ENCODE measurements at regions not wholly inside any gene's neighbourhood (a gene's known extent, or its start where the extent isn't known, plus 50 kb on each side); places are given as distances from the start of the nearest gene placed in this dataset.
A peak's percentile ranks its signal among the peaks of the same experiment; 100 is the strongest.
"Not testable (repeated sequence)": the region's sequence is repeated elsewhere in the genome, so short reads cannot be mapped to it uniquely, and the experiment has no call there.

DNA sequence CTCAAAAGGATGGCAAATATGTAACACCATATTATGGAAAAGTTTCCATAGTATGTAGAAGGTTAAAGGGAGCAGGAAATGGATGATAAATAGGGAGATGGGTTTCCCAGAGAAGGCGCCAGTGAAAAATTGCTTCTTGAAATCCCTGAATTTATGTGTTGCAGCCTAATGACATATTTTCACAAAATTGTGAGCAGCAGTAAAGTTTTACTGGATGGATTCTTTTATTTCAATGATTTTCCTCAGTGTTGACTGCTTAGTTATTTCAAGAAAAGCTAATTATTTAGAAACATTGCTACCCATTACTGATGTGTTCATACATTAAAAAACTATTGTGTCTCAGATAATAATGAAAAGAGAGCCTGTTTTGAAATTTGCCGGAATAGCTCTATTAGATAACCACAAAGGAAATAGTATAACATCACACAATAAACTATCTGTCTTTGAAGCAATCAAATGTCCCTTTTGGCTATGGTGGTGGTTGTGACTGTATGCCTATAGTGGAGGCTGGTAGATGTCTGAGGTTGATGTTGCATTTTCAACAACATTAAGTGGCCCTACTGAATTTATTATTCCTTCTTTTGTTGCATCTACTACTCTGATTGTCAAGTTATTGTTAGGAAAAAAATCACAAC, 169.9 kb upstream of the HAND2 start:
- no peak for DNase-seq (ENCODE audit: low read depth)

DNA sequence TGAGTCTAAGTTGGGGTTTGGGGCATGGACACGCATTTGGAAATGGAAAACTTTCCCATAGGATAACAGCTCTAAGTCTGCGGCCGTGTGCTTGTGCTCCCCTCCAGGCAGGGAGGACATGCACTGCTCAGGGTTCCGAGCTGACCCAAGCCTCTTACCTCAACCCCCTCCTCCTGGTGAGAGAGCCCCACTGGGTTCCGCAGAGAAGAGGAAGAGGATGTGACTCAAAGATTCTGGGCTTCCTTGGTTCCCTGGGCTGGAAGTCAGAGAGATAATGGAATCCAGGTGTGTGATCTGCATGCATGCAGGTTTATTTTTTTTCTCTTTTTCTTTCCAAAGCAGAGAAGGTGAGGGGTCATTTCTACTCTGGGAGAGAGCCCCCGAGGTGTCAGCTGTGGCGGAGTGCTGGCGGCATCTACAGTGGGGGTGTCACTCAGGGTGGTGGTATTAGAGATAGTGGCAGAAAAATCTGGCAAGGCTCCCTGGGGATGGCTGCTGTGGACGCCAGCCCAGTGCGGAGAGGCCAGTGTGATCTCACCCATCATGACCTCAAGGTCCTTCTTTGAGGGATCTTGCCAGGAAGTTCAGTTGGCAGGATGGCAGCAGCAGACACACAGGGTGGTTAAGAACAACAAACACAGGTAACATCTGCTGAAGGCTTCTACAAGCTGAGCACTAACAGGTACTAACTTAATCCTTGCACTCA, 168.7 kb upstream of the HAND2 start:
- DNase-seq (ENCODE audit: low read depth), result no peak

- DNase-seq (ENCODE audit: low read depth), result no peak
Measured at GRCh38 chr4:173697840-173698239, 167.8 kb upstream of the HAND2 start.

DNA sequence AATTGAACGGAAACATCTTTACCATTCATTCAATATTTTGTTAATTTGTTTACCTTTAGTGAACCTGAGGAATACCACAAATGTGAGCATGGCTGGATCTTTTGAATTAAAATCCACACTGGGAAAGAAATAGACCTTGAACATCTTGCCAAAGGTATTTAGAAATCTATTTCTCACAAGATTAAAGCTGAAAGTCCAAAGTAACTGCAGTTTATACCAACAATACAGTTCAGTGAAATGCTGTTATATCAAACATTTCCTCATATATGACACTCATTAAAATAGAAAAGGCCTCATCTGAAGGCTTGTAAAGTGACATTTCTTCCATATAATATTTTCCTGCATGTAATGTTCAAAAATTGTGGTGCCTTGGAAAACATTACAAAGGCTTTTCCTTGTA, 166.5 kb upstream of the HAND2 start:
- no peak for DNase-seq (ENCODE audit: low read depth)

GRCh38 chr4:173696011-173696410, 166.0 kb upstream of the HAND2 start:
- DNase-seq (ENCODE audit: low read depth), result no peak

DNA sequence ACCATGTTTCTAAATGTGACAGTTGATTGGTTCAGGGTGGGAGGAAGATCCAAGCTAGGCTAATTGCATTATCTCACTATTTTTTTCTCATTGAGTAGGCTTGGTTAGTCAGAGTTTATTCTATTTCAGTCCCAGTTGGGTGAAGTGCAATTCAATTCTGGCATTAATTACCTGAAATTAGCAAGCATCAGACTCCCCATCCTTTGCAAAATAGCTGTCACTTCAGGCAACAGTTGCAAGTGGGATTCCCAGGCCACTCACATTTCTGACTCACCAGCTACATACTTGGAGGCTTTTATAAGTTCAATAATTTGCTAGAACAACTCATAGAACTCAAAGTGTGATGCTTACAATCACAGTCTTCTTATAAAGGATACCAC, 155.8 kb upstream of the HAND2 start:
- peak; percentile 5 for DNase-seq (ENCODE audit: low read depth)

DNA sequence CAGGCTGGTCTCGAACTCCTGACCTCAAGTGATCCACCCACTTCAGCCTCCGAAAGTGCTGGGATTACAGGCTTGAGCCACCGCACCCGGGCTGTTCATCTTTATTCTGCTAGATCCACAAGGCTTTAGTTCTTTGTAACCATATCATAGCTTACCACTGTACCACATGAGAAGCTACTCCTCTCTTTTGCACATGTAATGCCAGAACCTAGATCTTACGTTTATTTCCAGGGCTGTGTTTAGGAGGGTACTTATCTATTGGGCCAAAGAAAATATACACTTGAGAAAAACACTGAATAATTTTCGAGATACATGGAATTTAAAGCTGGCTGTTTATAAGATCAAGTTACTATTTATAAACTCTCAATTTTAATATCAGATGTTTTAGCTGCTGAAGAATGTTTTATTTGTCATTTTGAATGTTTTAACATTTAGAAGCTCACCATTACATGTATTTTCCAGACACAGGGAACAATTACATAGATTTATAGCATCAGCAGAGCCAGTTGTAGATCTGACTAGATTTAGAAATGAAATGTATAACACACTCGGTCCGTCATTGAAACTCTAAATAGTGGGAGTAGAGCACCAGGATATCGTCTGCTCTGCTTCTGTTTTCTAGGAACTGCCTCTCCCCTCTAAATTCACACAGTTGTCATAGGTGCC, 155.3 kb upstream of the HAND2 start:
- DNase-seq (ENCODE audit: low read depth), result peak; percentile 8

- DNase-seq (ENCODE audit: low read depth), result no peak
Measured at GRCh38 chr4:173684223-173684622, 154.2 kb upstream of the HAND2 start.

DNA sequence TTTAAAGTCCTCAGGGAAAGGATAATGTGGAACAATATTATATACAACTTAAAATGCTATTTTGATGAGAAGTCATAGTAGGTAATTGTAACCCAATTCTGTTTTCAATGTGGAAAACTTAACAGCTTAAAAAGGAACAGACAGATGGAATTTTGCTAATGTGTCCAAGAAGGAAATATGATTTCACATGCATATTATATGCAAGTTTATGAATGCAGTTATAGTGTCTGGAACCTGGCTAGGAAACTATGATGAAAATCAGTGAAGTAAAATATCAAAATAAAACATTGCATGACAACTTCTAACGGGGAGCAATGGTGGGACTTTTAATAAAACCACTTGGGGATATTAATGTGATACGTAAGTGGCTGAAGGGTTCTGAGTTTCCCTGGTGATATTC, 152.6 kb upstream of the HAND2 start:
- DNase-seq (ENCODE audit: low read depth), result no peak

- DNase-seq (ENCODE audit: low read depth), result no peak
Measured at GRCh38 chr4:173680278-173680677, 150.2 kb upstream of the HAND2 start.

DNA sequence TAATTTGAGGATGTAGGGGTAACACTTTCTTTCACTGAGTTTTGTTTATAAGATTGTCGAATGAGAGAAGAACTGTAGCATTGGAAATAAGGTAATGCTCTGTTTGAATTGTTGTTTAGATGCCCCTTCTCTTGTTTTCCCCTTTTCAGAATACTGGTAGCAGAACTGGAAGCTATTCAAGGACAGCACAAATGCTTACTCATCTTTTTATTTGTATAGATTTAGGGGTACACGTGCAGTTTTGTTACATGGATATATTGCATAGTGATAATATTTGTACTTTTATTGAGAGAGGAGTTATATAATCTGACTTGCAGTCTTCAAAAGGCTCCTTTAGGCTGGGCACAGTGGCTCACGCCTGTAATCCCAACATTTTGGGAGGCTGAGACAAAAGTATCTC, 145.4 kb upstream of the HAND2 start:
- DNase-seq (ENCODE audit: low read depth), result no peak

DNA sequence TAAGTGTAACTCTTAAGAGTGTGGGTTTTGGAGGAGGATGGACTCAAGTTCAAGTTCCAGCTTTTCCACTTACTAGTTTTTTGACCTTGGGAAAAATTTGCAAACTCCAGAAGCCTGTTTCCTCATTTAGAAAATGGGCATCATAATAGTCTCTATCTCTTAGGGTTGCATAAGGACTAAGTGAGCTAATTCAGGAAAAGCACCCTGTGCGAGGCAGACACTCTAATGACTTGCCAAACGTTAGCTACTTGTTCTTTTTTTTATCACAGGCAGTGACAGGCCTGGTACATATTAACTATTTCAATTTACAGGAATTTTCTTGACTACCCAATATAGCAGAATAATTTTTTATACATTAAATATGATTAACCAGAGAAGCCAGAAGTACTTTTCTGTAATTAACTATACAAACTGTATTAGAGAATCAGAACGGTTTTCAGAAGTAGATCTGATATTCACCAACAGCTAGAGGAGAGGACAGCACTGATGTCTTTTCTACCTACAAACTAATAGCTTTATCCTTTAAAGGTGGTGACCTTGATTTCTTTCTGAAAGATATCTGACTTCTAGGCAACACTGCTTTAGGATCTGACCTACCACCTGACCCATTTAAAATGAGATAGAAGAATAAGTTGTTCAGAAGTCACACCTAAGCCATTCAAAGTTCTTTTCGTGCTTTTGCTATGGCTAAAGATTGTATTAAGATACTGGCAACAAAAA, 139.6 kb upstream of the HAND2 start:
- DNase-seq (ENCODE audit: low read depth), result no peak

GRCh38 chr4:173661001-173661400, 131.0 kb upstream of the HAND2 start:
- no peak for DNase-seq (ENCODE audit: low read depth)

- no peak for DNase-seq (ENCODE audit: low read depth)
Measured at GRCh38 chr4:173656898-173657297, 126.9 kb upstream of the HAND2 start.

GRCh38 chr4:173652283-173652931, 122.4 kb upstream of the HAND2 start:
- DNase-seq (ENCODE audit: low read depth), result no peak

DNA sequence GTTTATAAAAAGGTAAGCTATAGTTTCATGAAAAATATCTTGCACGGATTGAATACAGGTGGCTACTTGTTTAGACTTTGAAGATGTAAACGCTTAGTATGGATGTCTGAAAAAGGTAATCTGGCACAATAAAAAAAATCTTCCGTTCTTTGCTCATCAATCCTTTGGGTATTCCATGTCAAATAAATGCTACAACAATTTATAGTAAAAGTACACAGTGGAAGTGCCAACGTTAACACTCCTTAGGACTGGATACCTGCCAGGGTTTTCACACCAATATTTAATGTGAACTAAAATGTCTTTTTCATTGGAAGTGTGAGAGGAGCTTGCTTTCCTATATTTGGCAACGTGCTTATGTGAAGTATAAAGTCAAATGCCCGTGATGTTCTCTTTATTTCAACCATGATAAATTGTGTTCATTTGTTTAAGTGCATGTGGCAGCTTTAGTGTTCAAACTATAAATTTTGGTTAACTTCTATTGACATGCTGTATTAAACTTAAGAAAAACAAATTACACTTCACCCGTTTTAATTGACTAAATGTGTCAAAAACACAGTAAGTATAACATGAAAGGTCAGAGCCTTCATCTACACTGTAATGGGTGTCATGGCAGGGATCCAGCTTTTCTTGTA, 121.7 kb upstream of the HAND2 start:
- DNase-seq (ENCODE audit: low read depth), result no peak

GRCh38 chr4:173647902-173648301, 117.9 kb upstream of the HAND2 start:
- no peak for DNase-seq (ENCODE audit: low read depth)

DNA sequence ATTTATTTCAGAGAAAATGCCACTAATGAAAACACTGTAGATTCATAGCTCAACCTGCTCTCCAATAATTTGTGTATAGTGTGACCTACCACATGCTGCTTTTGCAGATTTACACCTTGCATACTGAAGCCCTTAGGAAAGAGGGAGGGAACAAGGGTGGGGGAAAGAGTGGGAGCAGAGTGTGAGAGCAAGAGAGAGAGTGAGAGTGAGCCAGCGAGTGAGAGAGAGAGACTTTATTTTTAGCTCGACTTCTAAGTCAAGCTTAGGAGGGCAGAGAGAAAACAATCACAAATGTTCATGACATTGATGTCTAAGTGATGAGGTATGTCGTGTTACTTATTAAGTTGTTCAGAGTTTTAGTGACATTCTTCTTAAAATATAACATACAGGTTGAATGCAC, 112.5 kb upstream of the HAND2 start:
- no peak for DNase-seq (ENCODE audit: low read depth)

DNA sequence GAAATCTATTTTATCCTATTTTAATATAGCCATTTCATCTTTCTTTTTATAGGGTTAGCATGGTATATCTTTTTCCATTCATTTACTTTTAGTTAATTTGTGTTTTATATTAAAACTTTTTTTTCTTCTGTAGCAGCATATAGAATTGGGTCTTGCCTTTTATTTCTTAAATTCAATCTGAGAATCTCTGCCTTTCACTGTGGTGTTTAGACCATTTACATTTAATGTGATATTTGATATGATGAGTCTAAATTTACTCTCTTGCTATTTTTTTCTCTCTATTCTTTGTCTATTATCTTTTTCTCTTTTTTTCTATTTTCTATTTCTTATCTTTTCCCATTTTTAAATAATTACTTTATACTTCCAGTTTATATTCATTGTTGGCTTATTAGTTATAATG, 105.4 kb upstream of the HAND2 start:
- DNase-seq (ENCODE audit: low read depth), result no peak

DNA sequence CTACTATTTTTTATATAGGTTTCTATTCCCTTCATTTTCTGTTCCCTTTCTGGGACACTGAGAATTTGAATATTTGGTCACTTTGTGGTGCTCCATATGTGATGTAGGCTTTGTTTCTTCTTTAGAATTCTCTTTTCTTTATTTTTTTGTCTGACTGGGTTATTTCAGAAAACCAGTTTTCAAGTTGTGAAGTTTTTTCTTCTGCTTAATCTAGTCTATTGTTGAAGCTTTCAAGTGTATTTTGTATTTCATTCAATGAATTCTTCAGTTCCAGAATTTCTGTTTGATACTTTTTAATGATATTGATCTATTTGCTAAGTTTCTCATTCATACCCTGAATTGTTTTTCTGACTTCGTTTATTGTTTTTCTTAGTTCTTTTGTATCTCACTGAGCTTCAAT, 96.2 kb upstream of the HAND2 start:
- DNase-seq (ENCODE audit: low read depth), result no peak

DNA sequence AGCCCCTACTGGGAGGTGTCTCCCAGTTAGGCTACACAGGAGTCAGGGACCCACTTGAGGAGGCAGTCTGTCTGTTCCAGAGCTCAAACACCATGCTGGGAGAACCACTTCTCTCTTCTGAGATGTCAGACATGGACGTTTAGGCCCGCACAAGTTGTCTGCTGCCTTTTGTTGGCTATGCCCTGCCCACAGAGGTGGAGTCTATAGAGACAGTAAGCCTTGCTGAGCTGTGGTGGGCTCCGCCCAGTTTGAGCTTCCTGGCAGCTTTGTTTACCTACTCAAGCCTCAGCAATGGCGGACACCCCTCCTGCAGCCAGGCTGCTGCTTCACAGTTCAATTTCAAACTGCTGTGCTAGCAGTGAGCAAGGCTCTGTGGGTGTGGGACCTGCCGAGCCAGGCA, 88.6 kb upstream of the HAND2 start:
- not testable (repeated sequence) for DNase-seq (ENCODE audit: low read depth)

DNA sequence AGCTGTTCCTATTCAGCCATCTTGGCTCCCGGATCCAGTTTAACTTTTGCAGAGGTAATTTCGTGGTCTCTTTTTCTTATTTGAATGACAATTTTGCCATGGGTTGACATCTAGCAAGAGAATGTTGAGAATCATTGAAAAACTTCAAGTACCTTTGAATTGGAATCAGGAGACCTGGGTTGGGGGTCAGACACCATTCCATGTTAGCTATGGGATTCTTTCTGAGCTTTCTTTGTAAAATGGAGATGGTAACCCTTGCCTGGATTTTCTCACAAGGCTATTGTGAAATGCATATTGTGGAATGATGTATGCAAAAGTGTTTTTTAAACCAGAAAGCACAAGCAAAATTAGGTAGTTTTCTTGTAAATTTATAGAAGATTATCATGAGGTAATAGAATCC, 79.1 kb upstream of the HAND2 start:
- no peak for DNase-seq (ENCODE audit: low read depth)
